ENCODE measurements at regions not wholly inside any gene's neighbourhood (a gene's known extent, or its start where the extent isn't known, plus 50 kb on each side); places are given as distances from the start of the nearest gene placed in this dataset.

DNA sequence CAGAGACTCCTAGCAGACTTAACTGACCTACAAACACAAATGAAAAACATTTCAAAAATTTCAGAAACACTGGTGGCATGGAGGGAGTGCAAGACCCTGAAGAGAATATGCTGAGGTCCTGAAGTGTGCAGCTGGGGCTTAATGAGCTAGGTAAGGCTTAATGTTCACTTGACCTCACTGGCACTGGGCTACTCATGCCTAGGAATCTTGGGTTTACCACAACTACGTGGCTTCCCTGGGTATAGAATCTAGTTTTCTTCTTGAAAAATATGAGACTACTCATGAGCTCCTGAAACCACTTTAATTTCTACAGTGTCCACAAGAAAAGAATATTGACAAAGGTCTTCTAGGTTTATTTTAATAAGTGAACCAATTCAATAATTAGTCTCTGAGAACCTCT, 139.8 kb downstream of the HNMT start:
- ChIA-PET POLR2A (no interaction called here), CTCF (interaction anchor here (1.1 to 2.6 kb wide), 3 partner anchors 14 to 156 kb away, joined by 4 to 12 read pairs (median 4); no protein-coding TSS in a partner anchor)
- no peak overlapping the region for H3K4me3 ChIP-seq (ENCODE audit: low read depth, low read length)
- DNase-seq (ENCODE audit: low read depth, low spot score): no peak
- no peak for TF ChIP-seq CTCF (IDR thresholded peaks at IDR 0.05; ENCODE audit: insufficient read depth, low read length, missing control alignments)

GRCh38 chr2:138105358-138105757, 141.1 kb downstream of the HNMT start:
- TF ChIP-seq CTCF (IDR thresholded peaks at IDR 0.05; ENCODE audit: insufficient read depth, low read length, missing control alignments): no peak
- ChIA-PET CTCF (interaction anchor here (2.6 kb wide), 1 partner anchor 15 kb away, joined by 12 read pairs; no protein-coding TSS in a partner anchor), POLR2A (no interaction called here)
- no peak overlapping the region for H3K4me3 ChIP-seq (ENCODE audit: low read depth, low read length)
- DNase-seq (ENCODE audit: low read depth, low spot score): no peak

- no peak for DNase-seq (ENCODE audit: low read depth, low spot score)
- POLR2A ChIA-PET: no interaction called here
- CTCF ChIA-PET: interaction anchor here (1.7 to 2.0 kb wide), 2 partner anchors 16 to 47 kb away, joined by 4 to 5 read pairs; no protein-coding TSS in a partner anchor
- no peak for TF ChIP-seq CTCF (IDR thresholded peaks at IDR 0.05; ENCODE audit: insufficient read depth, low read length, missing control alignments)
- H3K4me3 ChIP-seq (ENCODE audit: low read depth, low read length): no peak overlapping the region
These were observed 142.3 kb downstream of the HNMT start for GRCh38 chr2:138106606-138107005.

- ChIA-PET POLR2A (no interaction called here), CTCF (interaction anchor here (1.7 to 2.0 kb wide), 2 partner anchors 17 to 47 kb away, joined by 4 to 5 read pairs; no protein-coding TSS in a partner anchor)
- no peak overlapping the region for H3K4me3 ChIP-seq (ENCODE audit: low read depth, low read length)
- TF ChIP-seq CTCF (IDR thresholded peaks at IDR 0.05; ENCODE audit: insufficient read depth, low read length, missing control alignments): no peak
- no peak for DNase-seq (ENCODE audit: low read depth, low spot score)
These were observed 143.0 kb downstream of the HNMT start for GRCh38 chr2:138107288-138107687.

DNA sequence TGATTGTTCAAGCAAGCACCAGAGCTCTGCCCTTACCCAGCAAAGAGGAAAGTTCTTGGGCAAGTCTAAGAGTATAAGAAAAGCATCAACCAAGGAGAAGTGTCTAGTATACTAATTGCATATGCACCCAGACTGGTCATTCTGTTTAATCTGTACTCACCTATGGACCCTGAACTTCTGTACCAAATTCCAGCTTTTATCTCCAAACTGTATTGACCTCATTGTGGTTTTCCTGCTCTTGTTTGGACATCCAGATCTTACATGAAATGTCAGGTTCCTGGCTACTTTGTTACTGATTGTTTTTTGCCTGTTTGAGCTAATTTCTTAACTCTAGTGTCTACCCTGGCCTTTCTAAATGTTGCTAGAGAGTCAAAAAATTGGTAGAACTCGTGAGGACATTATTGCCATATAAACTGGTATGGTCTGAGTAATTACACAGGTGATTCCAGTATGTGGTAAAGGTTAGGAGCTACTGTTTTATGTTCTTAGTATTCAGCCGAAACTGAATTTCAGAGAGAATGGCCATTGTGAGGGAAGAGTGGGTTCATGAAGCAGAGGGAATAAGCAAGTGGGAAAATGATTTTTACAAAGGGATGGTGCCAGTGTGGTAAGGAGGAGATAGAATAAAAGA, 146.3 kb downstream of the HNMT start:
- TF ChIP-seq CTCF (IDR thresholded peaks at IDR 0.05; ENCODE audit: insufficient read depth, low read length, missing control alignments): no peak
- DNase-seq (ENCODE audit: low read depth, low spot score): no peak
- CTCF ChIA-PET: no interaction called here
- POLR2A ChIA-PET: no interaction called here
- H3K4me3 ChIP-seq (ENCODE audit: low read depth, low read length): no peak overlapping the region

DNA sequence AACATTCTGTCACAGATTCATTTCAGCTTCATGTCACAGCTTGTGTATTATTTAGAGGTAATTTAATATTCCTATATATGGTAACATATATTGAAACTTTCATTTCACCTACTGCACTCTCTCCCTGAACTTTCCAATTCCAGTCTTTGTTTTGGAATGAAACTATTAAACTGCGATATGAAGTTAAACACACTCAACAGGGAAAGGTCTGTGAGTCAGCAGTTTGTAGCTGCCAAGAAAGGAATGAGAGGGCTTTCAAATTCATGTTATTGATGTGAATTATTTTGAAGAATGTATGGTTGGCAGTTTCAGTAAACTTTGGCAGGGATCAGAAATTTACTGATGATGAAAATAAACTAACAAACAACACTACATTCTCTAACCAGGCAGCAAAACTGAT, 148.3 kb downstream of the HNMT start:
- DNase-seq (ENCODE audit: low read depth, low spot score): no peak
- CTCF ChIA-PET: no interaction called here
- TF ChIP-seq CTCF (IDR thresholded peaks at IDR 0.05; ENCODE audit: insufficient read depth, low read length, missing control alignments): no peak
- POLR2A ChIA-PET: no interaction called here
- H3K4me3 ChIP-seq (ENCODE audit: low read depth, low read length): no peak overlapping the region
